ENCODE measurements at regions not wholly inside any gene's neighbourhood (a gene's known extent, or its start where the extent isn't known, plus 50 kb on each side); places are given as distances from the start of the nearest gene placed in this dataset.

- TF ChIP-seq CTCF (conservative IDR thresholded peaks at IDR 0.05; ENCODE audit: low read depth, low read length) = no peak
- TF ChIP-seq USF2 (IDR thresholded peaks at IDR 0.05; ENCODE audit: low read depth, low read length) = no peak
- no peak for TF ChIP-seq RFX5 (IDR thresholded peaks at IDR 0.05; ENCODE audit: low read depth, low read length)
- no peak for TF ChIP-seq POLR2A (IDR thresholded peaks at IDR 0.05; ENCODE audit: low read depth, low read length)
- no peak for TF ChIP-seq RAD21 (IDR thresholded peaks at IDR 0.05; ENCODE audit: low read length)
- no peak for TF ChIP-seq CEBPB (IDR thresholded peaks at IDR 0.05; ENCODE audit: low read depth, low read length)
- TF ChIP-seq SMC3 (IDR thresholded peaks at IDR 0.05; ENCODE audit: low read depth, low read length) = no peak
Observed at GRCh38 chr16:5900046-5900445, 802.5 kb upstream of the EEF2KMT start.
